HG03442 (cell line): ENCODE measurements at regions not wholly inside any gene's neighbourhood (a gene's known extent, or its start where the extent isn't known, plus 50 kb on each side); places are given as distances from the start of the nearest gene placed in this dataset.

Experiments
- ATAC-seq: cut with Tn5 transposase; IDR thresholded peaks from one replicate; pipeline ENCODE4 v1.9.1; 2021; ENCODE audit warnings: mild to moderate bottlenecking, moderate library complexity; ENCODE audit not compliant: unreplicated experiment

GRCh38 chr2:14684516-14684915 is 52.0 kb downstream of the LRATD1 start:
- no peak for ATAC-seq

GRCh38 chr2:14690926-14691325 is 58.4 kb downstream of the LRATD1 start:
- ATAC-seq: no peak

- no peak for ATAC-seq
These were observed 61.4 kb downstream of the LRATD1 start for GRCh38 chr2:14693874-14694273.

GRCh38 chr2:14700753-14701152 is 68.2 kb downstream of the LRATD1 start:
- ATAC-seq: no peak

- ATAC-seq: no peak
These were observed 69.7 kb downstream of the LRATD1 start for GRCh38 chr2:14702258-14702657.

GRCh38 chr2:14706201-14706600 is 73.7 kb downstream of the LRATD1 start:
- no peak for ATAC-seq

GRCh38 chr2:14712111-14712510 is 79.6 kb downstream of the LRATD1 start:
- ATAC-seq: no peak

- no peak for ATAC-seq
These were observed 80.7 kb downstream of the LRATD1 start for GRCh38 chr2:14713248-14713647.

- no peak for ATAC-seq
These were observed 83.1 kb downstream of the LRATD1 start for GRCh38 chr2:14715600-14715999.

- ATAC-seq: no peak
These were observed 83.8 kb downstream of the LRATD1 start for GRCh38 chr2:14716319-14716718.

- ATAC-seq: no peak
These were observed 84.6 kb downstream of the LRATD1 start for GRCh38 chr2:14717131-14717530.

GRCh38 chr2:14720319-14720718 is 87.8 kb downstream of the LRATD1 start:
- ATAC-seq: no peak

GRCh38 chr2:14720739-14721138 is 88.2 kb downstream of the LRATD1 start:
- no peak for ATAC-seq

- no peak for ATAC-seq
These were observed 90.5 kb downstream of the LRATD1 start for GRCh38 chr2:14722904-14723570.

GRCh38 chr2:14723684-14724083 is 91.2 kb downstream of the LRATD1 start:
- no peak for ATAC-seq

- ATAC-seq: no peak
These were observed 103.2 kb downstream of the LRATD1 start for GRCh38 chr2:14735696-14736095.

- no peak for ATAC-seq
These were observed 104.7 kb downstream of the LRATD1 start for GRCh38 chr2:14737201-14737600.

- no peak for ATAC-seq
These were observed 111.3 kb downstream of the LRATD1 start for GRCh38 chr2:14743861-14744260.

- ATAC-seq: no peak
These were observed 113.0 kb downstream of the LRATD1 start for GRCh38 chr2:14745288-14746076.

- no peak for ATAC-seq
These were observed 113.6 kb downstream of the LRATD1 start for GRCh38 chr2:14746133-14746532.

- ATAC-seq: no peak
These were observed 114.9 kb downstream of the LRATD1 start for GRCh38 chr2:14747447-14747846.

- no peak for ATAC-seq
These were observed 117.4 kb downstream of the LRATD1 start for GRCh38 chr2:14749884-14750283.
